ENCODE measurements at regions not wholly inside any gene's neighbourhood (a gene's known extent, or its start where the extent isn't known, plus 50 kb on each side); places are given as distances from the start of the nearest gene placed in this dataset.

- Histone ChIP-seq H2BK5ac (ENCODE audit: low read depth, low read length, poor library complexity) (no peak overlapping the region), H3K4me1 (ENCODE audit: control insufficient read depth in 1 of 2, insufficient read depth in 2 of 2, low read length in 2 of 2) (no peaks in the 10 kb centered on the region), H2BK120ac (ENCODE audit: insufficient read depth, low read length, poor library complexity) (no peak overlapping the region), H3K4me3 (ENCODE audit: low read depth, low read length) (no peak overlapping the region), H2AK5ac (ENCODE audit: low read length) (no peak overlapping the region), H3K4ac (ENCODE audit: low read depth, low read length) (no peak overlapping the region), H3K79me2 (ENCODE audit: control insufficient read depth, insufficient read depth, low read length, poor library complexity) (no peaks in the 10 kb centered on the region), H4K12ac (ENCODE audit: low read depth, low read length) (no peak overlapping the region), H3K18ac (ENCODE audit: low read length) (no peak overlapping the region), H3K27ac (ENCODE audit: low read depth, low read length) (no peak overlapping the region), H3K23ac (ENCODE audit: low read length) (no peak overlapping the region), H4K8ac (ENCODE audit: low read depth, low read length) (no peak overlapping the region), H3K79me1 (ENCODE audit: low read length) (no peaks in the 10 kb centered on the region), H3K14ac (ENCODE audit: low read length) (no peak overlapping the region), H3K36me3 (ENCODE audit: control insufficient read depth in 1 of 2, insufficient read depth in 2 of 2, low read length in 2 of 2) (no peaks in the 10 kb centered on the region), H2AFZ (ENCODE audit: insufficient read depth, low read length, poor library complexity) (no peak overlapping the region), H3K27me3 (ENCODE audit: insufficient read depth, low read length) (no peaks in the 10 kb centered on the region), H3K4me2 (ENCODE audit: low read length) (no peak overlapping the region), H4K91ac (ENCODE audit: low read depth, low read length) (no peak overlapping the region), H2BK12ac (ENCODE audit: low read length) (no peak overlapping the region), H3K9me3 (ENCODE audit: insufficient read depth, low read depth, low read length) (no peaks in the 10 kb centered on the region), H3K9ac (ENCODE audit: low read length) (no peak overlapping the region)
- no peak for DNase-seq
- WGBS (ENCODE audit: extremely low coverage, insufficient coverage, insufficient read length) = no CpG with 5 or more reads among the region's 2 CpGs
Observed at GRCh38 chr3:78314327-78314726, 1274.4 kb downstream of the ROBO2 start.

DNA sequence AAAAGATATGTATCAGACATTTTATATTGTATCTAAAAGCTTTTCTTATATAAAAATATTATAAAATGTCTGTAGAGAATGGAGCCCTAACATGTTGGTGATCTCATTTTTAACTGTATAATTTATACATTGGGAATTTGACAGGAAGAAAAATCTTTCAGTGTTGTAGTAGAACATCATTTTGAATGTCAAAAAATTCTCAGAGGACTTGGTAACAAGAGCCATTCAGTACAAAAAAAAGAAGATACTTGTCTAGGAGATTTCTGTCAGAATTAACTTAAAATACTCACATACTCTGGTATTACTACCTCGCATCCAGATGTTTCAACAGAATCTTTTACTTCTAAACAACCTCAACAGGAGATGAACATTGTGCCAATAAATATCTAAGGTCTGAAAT, 1277.9 kb downstream of the ROBO2 start:
- no peak overlapping the region for H3K4me2 ChIP-seq (ENCODE audit: low read length)
- no peak overlapping the region for H4K12ac ChIP-seq (ENCODE audit: low read depth, low read length)
- H4K8ac ChIP-seq (ENCODE audit: low read depth, low read length) = no peak overlapping the region
- H3K79me2 ChIP-seq (ENCODE audit: control insufficient read depth, insufficient read depth, low read length, poor library complexity) = no peaks in the 10 kb centered on the region
- H2BK120ac ChIP-seq (ENCODE audit: insufficient read depth, low read length, poor library complexity) = no peak overlapping the region
- H3K36me3 ChIP-seq (ENCODE audit: control insufficient read depth in 1 of 2, insufficient read depth in 2 of 2, low read length in 2 of 2) = no peaks in the 10 kb centered on the region
- no peak overlapping the region for H3K9ac ChIP-seq (ENCODE audit: low read length)
- no peak overlapping the region for H3K14ac ChIP-seq (ENCODE audit: low read length)
- no peak overlapping the region for H2AK5ac ChIP-seq (ENCODE audit: low read length)
- no peak overlapping the region for H2BK5ac ChIP-seq (ENCODE audit: low read depth, low read length, poor library complexity)
- H4K91ac ChIP-seq (ENCODE audit: low read depth, low read length) = no peak overlapping the region
- no CpG with 5 or more reads among the region's 1 CpG for WGBS (ENCODE audit: extremely low coverage, insufficient coverage, insufficient read length)
- H3K23ac ChIP-seq (ENCODE audit: low read length) = no peak overlapping the region
- H3K27me3 ChIP-seq (ENCODE audit: insufficient read depth, low read length) = no peaks in the 10 kb centered on the region
- H3K4me3 ChIP-seq (ENCODE audit: low read depth, low read length) = no peak overlapping the region
- H3K4ac ChIP-seq (ENCODE audit: low read depth, low read length) = no peak overlapping the region
- no peak for DNase-seq
- H3K27ac ChIP-seq (ENCODE audit: low read depth, low read length) = no peak overlapping the region
- H3K9me3 ChIP-seq (ENCODE audit: insufficient read depth, low read depth, low read length) = no peaks in the 10 kb centered on the region
- H2BK12ac ChIP-seq (ENCODE audit: low read length) = no peak overlapping the region
- no peak overlapping the region for H2AFZ ChIP-seq (ENCODE audit: insufficient read depth, low read length, poor library complexity)
- no peaks in the 10 kb centered on the region for H3K79me1 ChIP-seq (ENCODE audit: low read length)
- no peak overlapping the region for H3K18ac ChIP-seq (ENCODE audit: low read length)
- no peaks in the 10 kb centered on the region for H3K4me1 ChIP-seq (ENCODE audit: control insufficient read depth in 1 of 2, insufficient read depth in 2 of 2, low read length in 2 of 2)

DNA sequence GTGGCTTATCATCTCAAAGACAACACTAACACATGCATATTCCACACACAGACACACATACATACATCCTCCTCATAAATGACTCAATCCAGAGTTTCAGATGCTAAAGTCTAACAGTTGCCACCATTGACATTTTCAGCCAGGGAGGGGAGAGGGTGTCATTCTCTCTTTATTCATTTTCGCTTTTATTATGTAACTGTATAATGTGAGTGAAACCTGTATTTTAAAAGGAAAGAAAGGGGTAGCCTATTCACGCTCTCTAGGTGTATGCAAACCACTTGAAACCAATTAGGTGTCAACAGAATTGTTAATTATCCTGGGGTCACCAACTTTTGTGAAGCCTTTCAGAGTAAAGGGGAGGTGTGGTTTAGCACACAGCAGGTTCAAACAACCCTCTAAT, 1282.9 kb downstream of the ROBO2 start:
- no peaks in the 10 kb centered on the region for H3K79me2 ChIP-seq (ENCODE audit: control insufficient read depth, insufficient read depth, low read length, poor library complexity)
- H3K4me1 ChIP-seq (ENCODE audit: control insufficient read depth in 1 of 2, insufficient read depth in 2 of 2, low read length in 2 of 2) = no peaks in the 10 kb centered on the region
- H4K8ac ChIP-seq (ENCODE audit: low read depth, low read length) = no peak overlapping the region
- H3K4ac ChIP-seq (ENCODE audit: low read depth, low read length) = no peak overlapping the region
- H3K27me3 ChIP-seq (ENCODE audit: insufficient read depth, low read length) = no peaks in the 10 kb centered on the region
- no peaks in the 10 kb centered on the region for H3K36me3 ChIP-seq (ENCODE audit: control insufficient read depth in 1 of 2, insufficient read depth in 2 of 2, low read length in 2 of 2)
- H3K9ac ChIP-seq (ENCODE audit: low read length) = no peak overlapping the region
- no peak overlapping the region for H2BK12ac ChIP-seq (ENCODE audit: low read length)
- H3K14ac ChIP-seq (ENCODE audit: low read length) = no peak overlapping the region
- no peaks in the 10 kb centered on the region for H3K79me1 ChIP-seq (ENCODE audit: low read length)
- H3K23ac ChIP-seq (ENCODE audit: low read length) = no peak overlapping the region
- no peak overlapping the region for H3K4me2 ChIP-seq (ENCODE audit: low read length)
- H4K91ac ChIP-seq (ENCODE audit: low read depth, low read length) = no peak overlapping the region
- H3K18ac ChIP-seq (ENCODE audit: low read length) = no peak overlapping the region
- H3K27ac ChIP-seq (ENCODE audit: low read depth, low read length) = no peak overlapping the region
- H4K12ac ChIP-seq (ENCODE audit: low read depth, low read length) = no peak overlapping the region
- H2AFZ ChIP-seq (ENCODE audit: insufficient read depth, low read length, poor library complexity) = no peak overlapping the region
- WGBS (ENCODE audit: extremely low coverage, insufficient coverage, insufficient read length) = no CpG with 5 or more reads among the region's 2 CpGs
- H3K9me3 ChIP-seq (ENCODE audit: insufficient read depth, low read depth, low read length) = no peaks in the 10 kb centered on the region
- H2BK120ac ChIP-seq (ENCODE audit: insufficient read depth, low read length, poor library complexity) = no peak overlapping the region
- no peak overlapping the region for H3K4me3 ChIP-seq (ENCODE audit: low read depth, low read length)
- no peak overlapping the region for H2BK5ac ChIP-seq (ENCODE audit: low read depth, low read length, poor library complexity)
- no peak for DNase-seq
- no peak overlapping the region for H2AK5ac ChIP-seq (ENCODE audit: low read length)

DNA sequence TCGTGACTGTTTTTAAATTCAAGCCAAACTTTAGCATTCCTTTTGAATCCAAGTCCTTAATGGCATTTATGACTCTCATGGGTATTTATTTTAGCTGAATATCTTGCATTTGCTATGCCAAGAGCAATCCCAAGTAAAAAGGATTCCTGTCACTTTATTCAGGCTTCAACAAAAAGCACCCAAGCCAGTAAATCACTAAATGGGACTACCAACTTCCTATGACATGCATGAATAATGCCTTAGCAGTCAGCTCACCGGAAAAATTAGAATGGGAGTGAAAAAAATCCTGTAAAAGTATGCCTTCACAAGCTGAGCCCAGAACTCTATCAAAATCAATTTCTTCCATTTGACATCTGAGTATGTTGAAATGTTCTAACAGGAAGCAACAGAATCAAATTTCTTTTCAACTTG, 1297.9 kb downstream of the ROBO2 start:
- H2BK12ac ChIP-seq (ENCODE audit: low read length) = no peak overlapping the region
- DNase-seq = no peak
- no CpG with 5 or more reads among the region's 2 CpGs for WGBS (ENCODE audit: extremely low coverage, insufficient coverage, insufficient read length)

More for the DNA sequence above, 1297.9 kb downstream of the ROBO2 start:
- Histone ChIP-seq H3K79me2 (ENCODE audit: control insufficient read depth, insufficient read depth, low read length, poor library complexity) (no peaks in the 10 kb centered on the region), H4K12ac (ENCODE audit: low read depth, low read length) (no peak overlapping the region), H3K4me3 (ENCODE audit: low read depth, low read length) (no peak overlapping the region), H3K4ac (ENCODE audit: low read depth, low read length) (no peak overlapping the region), H2BK120ac (ENCODE audit: insufficient read depth, low read length, poor library complexity) (no peak overlapping the region), H3K27me3 (ENCODE audit: insufficient read depth, low read length) (no peaks in the 10 kb centered on the region), H4K91ac (ENCODE audit: low read depth, low read length) (no peak overlapping the region), H3K36me3 (ENCODE audit: control insufficient read depth in 1 of 2, insufficient read depth in 2 of 2, low read length in 2 of 2) (no peaks in the 10 kb centered on the region), H3K9ac (ENCODE audit: low read length) (no peak overlapping the region), H2AFZ (ENCODE audit: insufficient read depth, low read length, poor library complexity) (no peak overlapping the region), H3K23ac (ENCODE audit: low read length) (no peak overlapping the region), H3K4me2 (ENCODE audit: low read length) (no peak overlapping the region), H2AK5ac (ENCODE audit: low read length) (no peak overlapping the region), H3K79me1 (ENCODE audit: low read length) (no peaks in the 10 kb centered on the region), H4K8ac (ENCODE audit: low read depth, low read length) (no peak overlapping the region), H2BK5ac (ENCODE audit: low read depth, low read length, poor library complexity) (no peak overlapping the region), H3K18ac (ENCODE audit: low read length) (no peak overlapping the region), H3K27ac (ENCODE audit: low read depth, low read length) (no peak overlapping the region), H3K4me1 (ENCODE audit: control insufficient read depth in 1 of 2, insufficient read depth in 2 of 2, low read length in 2 of 2) (no peaks in the 10 kb centered on the region), H3K14ac (ENCODE audit: low read length) (no peak overlapping the region), H3K9me3 (ENCODE audit: insufficient read depth, low read depth, low read length) (no peaks in the 10 kb centered on the region)
